ENCODE measurements at regions not wholly inside any gene's neighbourhood (a gene's known extent, or its start where the extent isn't known, plus 50 kb on each side); places are given as distances from the start of the nearest gene placed in this dataset.

DNA sequence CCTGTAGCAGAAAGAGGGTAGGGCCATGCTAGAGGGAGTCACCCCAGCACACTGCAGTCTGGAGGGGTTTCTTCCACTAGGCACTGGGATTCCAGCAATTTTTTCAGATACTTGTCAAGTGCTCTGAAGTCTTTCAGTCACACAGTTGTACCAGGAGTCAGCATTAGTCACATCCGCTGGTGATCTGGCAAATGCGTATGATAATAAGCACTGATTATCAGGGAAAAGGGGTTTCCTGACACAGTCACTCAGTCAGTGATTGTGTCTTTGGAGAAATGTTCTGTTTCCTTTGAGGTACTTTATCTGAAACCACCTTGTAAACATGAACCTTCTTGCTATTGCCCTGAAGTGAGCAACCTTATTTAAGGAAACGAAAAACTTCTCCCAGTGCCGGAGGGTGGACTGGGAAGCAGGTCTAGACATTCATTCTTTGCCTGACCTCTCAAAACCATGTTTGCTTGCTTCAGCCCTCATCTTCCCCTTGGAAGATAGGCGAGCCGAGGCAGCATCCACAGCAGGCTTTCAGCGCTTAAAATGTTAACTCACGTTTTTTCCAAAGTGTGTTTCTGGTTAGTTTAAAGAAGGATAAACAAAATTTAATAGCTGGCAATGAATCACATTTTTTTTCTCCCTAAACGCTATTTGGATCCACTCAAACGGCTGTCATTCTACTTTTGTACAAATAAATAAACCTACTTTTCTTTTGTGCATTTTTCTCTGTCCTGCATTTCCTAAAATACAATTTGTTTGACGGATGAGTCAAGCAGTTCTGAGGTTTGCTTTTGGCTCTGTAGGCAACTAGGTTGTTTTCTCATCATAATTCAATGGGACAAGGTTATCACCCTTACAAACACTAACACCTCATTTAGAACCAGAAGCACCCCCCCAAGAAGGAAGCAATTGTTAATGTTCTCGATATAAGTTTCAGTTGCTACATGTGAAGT, 77.7 kb downstream of the FOXD1 start:
- no peak for TF ChIP-seq JUND (IDR thresholded peaks at IDR 0.05; ENCODE audit: low read depth)
- in situ Hi-C loops (cut with HindIII; ENCODE audit: low pct_unique_long_range_greater_than_20kb, low sequenced_read_pairs), result no loop called here
- DNase-seq (ENCODE audit: low read depth in 1 of 2, low spot score in 1 of 2), result no peak

DNA sequence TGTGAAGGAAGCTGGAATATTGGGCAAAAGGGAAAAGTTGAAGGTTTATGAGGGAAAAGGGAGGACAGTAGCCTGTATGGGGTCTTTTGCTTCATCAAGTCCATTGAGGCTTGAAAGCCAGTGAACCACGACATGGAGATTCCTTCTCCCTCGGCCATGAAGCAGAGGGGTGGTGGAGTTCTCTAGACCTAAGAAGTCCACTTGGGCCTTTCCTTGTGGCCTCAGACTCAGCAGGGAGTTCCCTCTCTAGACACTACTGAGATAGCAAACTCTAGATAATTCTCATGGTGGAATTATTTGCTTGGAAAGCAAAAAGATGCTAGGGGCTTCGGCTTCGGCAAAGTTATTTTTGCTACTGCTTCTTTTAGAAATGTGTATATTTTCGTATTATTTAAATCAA, 78.5 kb downstream of the FOXD1 start:
- no peak for DNase-seq (ENCODE audit: low read depth in 1 of 2, low spot score in 1 of 2)
- in situ Hi-C loops (cut with HindIII; ENCODE audit: low pct_unique_long_range_greater_than_20kb, low sequenced_read_pairs), result no loop called here
- no peak for TF ChIP-seq JUND (IDR thresholded peaks at IDR 0.05; ENCODE audit: low read depth)

DNA sequence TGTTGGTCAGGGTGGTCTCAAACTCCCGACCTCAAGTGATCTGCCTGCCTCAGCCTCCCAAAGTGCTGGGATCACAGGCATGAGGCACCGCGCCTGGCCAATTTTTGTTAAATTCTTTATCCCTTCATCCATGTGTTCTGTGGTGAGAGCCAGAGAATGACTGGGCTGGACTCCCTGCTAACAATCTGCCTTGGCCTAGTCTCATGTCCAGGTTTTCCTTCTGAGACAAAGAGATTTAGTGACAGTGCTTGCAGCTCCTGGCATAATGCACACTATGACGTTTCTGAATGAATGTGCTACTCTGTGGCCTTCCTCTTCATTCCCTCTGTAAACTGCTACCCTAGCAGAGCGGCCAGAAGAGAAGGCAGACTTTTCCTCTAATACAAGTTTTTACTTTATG, 79.3 kb downstream of the FOXD1 start:
- in situ Hi-C loops (cut with HindIII; ENCODE audit: low pct_unique_long_range_greater_than_20kb, low sequenced_read_pairs), result no loop called here
- no peak for DNase-seq (ENCODE audit: low read depth in 1 of 2, low spot score in 1 of 2)
- TF ChIP-seq JUND (IDR thresholded peaks at IDR 0.05; ENCODE audit: low read depth), result no peak

DNA sequence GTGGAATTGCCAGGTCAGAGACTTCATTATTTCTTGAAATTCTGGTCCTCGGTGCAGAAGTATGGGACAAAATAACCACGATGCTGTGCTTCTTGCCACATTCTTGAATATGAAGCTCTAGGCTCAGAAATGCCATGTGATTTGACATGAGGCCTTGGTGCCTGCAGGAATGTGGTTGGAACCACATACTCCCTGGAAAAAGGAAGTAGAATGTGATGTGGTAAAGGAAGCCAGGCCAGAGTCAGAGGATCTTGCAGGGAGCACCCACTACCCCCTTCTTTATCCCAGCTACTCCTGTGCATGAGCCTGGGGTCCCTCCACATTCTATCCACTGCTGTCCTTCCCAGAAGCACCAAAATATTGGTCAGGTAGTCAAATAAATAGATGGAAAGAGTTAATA, 80.9 kb downstream of the FOXD1 start:
- DNase-seq (ENCODE audit: low read depth in 1 of 2, low spot score in 1 of 2), result no peak
- in situ Hi-C loops (cut with HindIII; ENCODE audit: low pct_unique_long_range_greater_than_20kb, low sequenced_read_pairs), result no loop called here
- no peak for TF ChIP-seq JUND (IDR thresholded peaks at IDR 0.05; ENCODE audit: low read depth)

DNA sequence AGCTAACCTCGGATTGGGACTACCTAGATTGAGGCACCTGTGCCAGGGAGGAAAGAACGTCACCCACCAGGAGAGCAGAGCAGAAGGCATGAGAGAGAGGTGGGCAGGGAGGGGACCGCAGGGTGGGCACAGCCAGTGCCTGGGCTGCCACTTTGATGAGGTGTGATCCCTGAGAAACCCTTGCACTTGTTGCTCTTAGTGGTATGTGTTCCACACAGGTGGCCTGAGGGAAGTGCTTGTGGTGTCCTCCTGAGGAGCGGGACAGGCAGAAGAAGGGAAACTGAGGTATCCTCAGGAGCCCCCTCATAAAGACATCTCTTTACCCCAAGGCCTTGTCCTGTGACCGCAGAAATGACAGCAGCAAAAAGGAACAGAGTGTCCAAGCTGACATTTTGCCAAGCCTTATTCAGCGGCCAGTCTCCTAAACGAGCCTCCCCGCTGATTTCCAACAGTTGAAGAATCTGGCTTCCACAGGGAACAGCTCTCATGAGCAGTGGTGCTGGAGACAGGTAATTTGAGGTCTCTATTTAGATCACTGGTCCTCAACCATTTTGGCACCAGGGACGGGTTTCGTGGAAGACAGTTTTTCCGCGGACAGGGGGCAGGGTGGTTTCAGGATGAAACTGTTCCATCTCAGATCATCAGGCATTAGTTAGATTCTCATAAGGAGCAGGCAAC, 82.4 kb downstream of the FOXD1 start:
- no peak for DNase-seq (ENCODE audit: low read depth in 1 of 2, low spot score in 1 of 2)
- in situ Hi-C loops (cut with HindIII; ENCODE audit: low pct_unique_long_range_greater_than_20kb, low sequenced_read_pairs), result no loop called here
- no peak for TF ChIP-seq JUND (IDR thresholded peaks at IDR 0.05; ENCODE audit: low read depth)

DNA sequence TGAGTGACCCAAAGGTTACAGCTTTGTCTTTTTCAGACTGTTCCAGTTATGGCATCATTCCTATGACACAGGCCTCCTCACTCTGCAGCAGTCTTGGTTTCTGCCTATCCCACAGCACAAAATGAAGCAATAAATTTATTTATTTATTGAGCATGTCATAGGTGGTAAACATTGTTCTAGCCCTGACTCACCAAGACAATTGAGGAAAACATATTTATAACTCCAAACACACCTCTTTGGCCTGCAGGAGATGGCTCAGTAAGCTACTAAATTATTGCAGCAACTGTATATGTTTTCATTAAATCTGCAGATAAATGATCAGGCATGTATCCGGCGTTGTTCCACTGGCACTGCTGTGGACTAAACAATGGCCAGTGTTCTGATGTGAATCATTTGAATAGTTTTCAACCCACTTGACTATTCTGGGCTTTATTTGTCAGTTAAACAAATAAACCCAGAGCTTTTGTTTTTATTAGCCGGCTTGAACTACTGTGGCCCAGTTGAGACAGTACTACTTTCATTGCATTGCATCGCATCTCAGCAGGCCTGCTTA, 83.2 kb downstream of the FOXD1 start:
- no peak for DNase-seq (ENCODE audit: low read depth in 1 of 2, low spot score in 1 of 2)
- in situ Hi-C loops (cut with HindIII; ENCODE audit: low pct_unique_long_range_greater_than_20kb, low sequenced_read_pairs), result no loop called here
- TF ChIP-seq JUND (IDR thresholded peaks at IDR 0.05; ENCODE audit: low read depth), result no peak

DNA sequence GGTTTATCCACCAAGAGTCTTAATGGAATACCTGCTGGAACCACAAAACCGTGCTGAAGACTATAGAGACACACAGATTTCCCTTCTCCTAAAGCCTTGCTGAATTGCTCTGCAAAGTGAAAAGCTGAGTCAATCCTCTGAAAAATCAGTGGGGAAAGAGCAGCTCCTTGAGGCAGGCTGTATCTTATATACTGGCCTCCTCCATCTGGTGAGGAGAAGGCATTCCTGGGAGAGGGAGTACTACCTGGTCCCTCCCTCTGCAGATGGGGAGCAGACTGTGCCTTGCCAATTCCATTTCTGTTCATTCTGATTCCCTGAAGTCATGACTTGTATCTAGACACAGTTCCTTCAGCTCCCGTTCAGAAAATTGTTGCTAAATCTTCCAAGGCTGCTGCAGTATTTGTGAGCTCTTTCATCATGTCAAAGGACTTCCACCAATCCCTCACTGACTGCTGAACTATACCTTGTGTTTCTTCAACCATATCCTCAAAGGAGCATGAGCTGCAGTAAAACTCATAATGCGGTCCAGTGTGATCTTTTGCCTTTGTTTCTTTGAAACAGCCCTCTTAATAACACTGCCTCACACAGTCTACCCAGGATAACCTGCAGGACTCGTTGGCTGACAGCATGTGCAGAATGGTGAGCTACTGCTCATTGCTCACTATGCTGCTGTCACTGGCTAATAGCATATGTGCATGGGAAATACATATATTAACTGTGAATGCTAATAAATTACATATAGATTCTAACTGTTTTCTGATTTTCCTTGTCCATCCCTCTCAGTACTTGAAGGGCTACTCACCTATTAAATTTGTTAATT, 84.5 kb downstream of the FOXD1 start:
- TF ChIP-seq JUND (IDR thresholded peaks at IDR 0.05; ENCODE audit: low read depth), result no peak
- no peak for DNase-seq (ENCODE audit: low read depth in 1 of 2, low spot score in 1 of 2)
- in situ Hi-C loops (cut with HindIII; ENCODE audit: low pct_unique_long_range_greater_than_20kb, low sequenced_read_pairs), result no loop called here

DNA sequence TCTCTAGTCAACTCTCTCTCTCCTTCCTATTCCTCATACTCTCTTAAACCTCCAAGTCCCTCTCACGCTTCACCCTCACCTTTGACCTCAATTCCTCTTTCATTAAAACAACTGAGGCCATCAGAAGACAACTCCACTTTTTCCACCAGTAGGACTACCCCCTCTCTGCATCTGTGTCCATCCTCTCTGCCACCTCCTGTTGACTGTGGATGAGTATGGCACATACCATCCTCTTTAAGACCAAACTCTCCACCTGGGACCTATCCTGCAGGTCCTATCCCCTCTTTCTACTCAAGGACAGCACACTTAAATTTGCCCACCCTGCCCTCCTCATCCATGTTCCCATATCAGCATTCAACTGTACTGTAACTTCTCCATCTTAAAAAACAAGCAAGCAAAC, 89.2 kb downstream of the FOXD1 start:
- no peak for TF ChIP-seq JUND (IDR thresholded peaks at IDR 0.05; ENCODE audit: low read depth)
- in situ Hi-C loops (cut with HindIII; ENCODE audit: low pct_unique_long_range_greater_than_20kb, low sequenced_read_pairs), result no loop called here

DNA sequence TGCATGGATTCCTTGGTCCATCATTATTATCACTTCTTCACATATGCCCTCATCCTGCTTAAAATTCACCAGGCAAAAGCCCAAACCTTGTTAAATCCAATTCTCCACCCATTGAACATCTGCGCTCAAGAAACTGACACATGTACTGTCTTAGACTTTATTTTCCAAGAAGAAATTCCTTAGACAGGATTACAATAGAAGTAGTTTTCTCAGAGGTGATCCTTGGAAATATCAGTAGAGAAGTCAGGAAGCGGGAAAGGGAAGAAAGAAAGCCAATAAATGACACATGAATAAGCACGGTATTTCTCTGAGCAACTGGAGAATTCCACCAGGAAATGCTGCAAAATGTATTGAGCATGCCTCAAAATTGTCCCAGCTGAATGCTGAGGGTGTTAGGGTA, 90.2 kb downstream of the FOXD1 start:
- DNase-seq (ENCODE audit: low read depth in 1 of 2, low spot score in 1 of 2), result no peak
- TF ChIP-seq JUND (IDR thresholded peaks at IDR 0.05; ENCODE audit: low read depth), result no peak
- in situ Hi-C loops (cut with HindIII; ENCODE audit: low pct_unique_long_range_greater_than_20kb, low sequenced_read_pairs), result no loop called here

More for the DNA sequence above, 89.2 kb downstream of the FOXD1 start:
- DNase-seq (ENCODE audit: low read depth in 1 of 2, low spot score in 1 of 2), result no peak

DNA sequence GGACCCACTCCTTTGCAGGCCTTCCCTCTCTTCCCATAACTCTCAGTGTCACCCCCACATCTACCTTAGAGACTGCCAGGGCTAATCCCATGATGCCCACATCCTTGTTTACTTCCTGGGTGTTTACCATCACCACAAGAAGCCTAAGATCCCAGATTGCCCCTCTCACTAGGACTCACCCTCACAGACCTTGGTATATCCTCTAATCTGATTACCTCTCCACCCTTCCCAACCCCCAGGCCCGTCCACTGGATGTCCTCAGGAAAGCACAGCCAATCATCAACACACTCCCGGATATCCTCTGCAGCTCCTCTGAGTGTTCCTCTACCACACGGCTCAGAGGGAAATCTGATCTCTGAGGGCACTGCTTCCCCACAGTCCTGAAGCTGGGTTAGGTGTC, 91.0 kb downstream of the FOXD1 start:
- in situ Hi-C loops (cut with HindIII; ENCODE audit: low pct_unique_long_range_greater_than_20kb, low sequenced_read_pairs), result no loop called here
- no peak for DNase-seq (ENCODE audit: low read depth in 1 of 2, low spot score in 1 of 2)
- TF ChIP-seq JUND (IDR thresholded peaks at IDR 0.05; ENCODE audit: low read depth), result no peak

DNA sequence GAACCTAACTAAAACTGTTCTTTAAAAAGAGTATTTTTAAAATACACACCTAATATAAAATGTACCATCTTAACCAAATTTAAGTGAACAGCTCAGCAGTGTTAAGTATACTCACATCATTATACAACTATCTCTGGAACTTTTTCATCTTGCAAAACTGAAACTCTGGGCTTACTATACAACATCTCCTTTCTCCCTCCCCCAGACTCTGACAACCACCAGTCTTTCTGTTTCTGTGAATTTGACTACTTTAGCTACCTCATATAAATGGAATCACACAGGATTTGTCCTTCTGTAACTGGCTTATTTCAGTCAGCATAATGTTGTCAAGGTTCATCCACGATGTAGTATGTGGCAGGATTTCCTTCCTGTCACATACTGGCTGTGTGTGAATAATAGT, 93.5 kb downstream of the FOXD1 start:
- TF ChIP-seq JUND (IDR thresholded peaks at IDR 0.05; ENCODE audit: low read depth), result no peak
- no peak for DNase-seq (ENCODE audit: low read depth in 1 of 2, low spot score in 1 of 2)
- in situ Hi-C loops (cut with HindIII; ENCODE audit: low pct_unique_long_range_greater_than_20kb, low sequenced_read_pairs), result no loop called here

DNA sequence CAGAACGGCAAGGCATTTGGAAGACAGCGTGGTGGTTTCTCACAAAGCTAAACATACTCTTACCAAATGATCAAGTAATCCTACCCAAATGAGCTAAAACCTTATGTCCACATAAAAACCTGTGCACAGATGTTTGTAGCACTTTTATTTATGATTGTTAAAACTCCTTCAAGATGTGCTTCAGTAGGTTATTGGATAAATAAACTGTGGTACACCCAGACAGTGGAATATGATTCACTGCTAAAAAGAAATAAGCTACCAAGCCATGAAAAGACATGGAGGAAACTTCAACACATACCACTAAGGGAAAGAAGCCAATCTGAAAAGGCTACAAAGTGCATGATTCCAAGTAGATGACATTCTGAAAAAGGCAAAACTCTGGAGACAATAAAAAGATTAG, 94.2 kb downstream of the FOXD1 start:
- no peak for DNase-seq (ENCODE audit: low read depth in 1 of 2, low spot score in 1 of 2)
- TF ChIP-seq JUND (IDR thresholded peaks at IDR 0.05; ENCODE audit: low read depth), result no peak
- in situ Hi-C loops (cut with HindIII; ENCODE audit: low pct_unique_long_range_greater_than_20kb, low sequenced_read_pairs), result no loop called here
